ENCODE measurements at regions not wholly inside any gene's neighbourhood (a gene's known extent, or its start where the extent isn't known, plus 50 kb on each side); places are given as distances from the start of the nearest gene placed in this dataset.
"Not testable (repeated sequence)": the region's sequence is repeated elsewhere in the genome, so short reads cannot be mapped to it uniquely, and the experiment has no call there.

- Histone ChIP-seq H3K36me3 (ENCODE audit: control insufficient read depth, insufficient read depth, low read length) (no peaks in the 10 kb centered on the region), H3K9me3 (ENCODE audit: control insufficient read depth, insufficient read depth, low read length) (no peaks in the 10 kb centered on the region), H3K27ac (ENCODE audit: low read length) (no peak overlapping the region), H3K4me3 (ENCODE audit: low read length) (no peak overlapping the region), H3K4me1 (ENCODE audit: control insufficient read depth, insufficient read depth, low read length) (no peaks in the 10 kb centered on the region), H3K27me3 (ENCODE audit: control insufficient read depth, insufficient read depth, low read length) (no peaks in the 10 kb centered on the region; the same call in 1 of the 2 replicates)
- no peak for DNase-seq (ENCODE audit: low read depth, low spot score)
- no CpG with 5 or more reads among the region's 8 CpGs for WGBS (ENCODE audit: insufficient coverage, insufficient read length)
Observed at GRCh38 chr17:31629696-31630470, 229.2 kb downstream of the COPRS start.

GRCh38 chr17:31627960-31628359 lies 231.1 kb downstream of the COPRS start:
- Histone ChIP-seq H3K9me3 (ENCODE audit: control insufficient read depth, insufficient read depth, low read length) (no peaks in the 10 kb centered on the region), H3K4me3 (ENCODE audit: low read length) (no peak overlapping the region), H3K4me1 (ENCODE audit: control insufficient read depth, insufficient read depth, low read length) (no peaks in the 10 kb centered on the region), H3K27ac (ENCODE audit: low read length) (no peak overlapping the region), H3K36me3 (ENCODE audit: control insufficient read depth, insufficient read depth, low read length) (no peaks in the 10 kb centered on the region), H3K27me3 (ENCODE audit: control insufficient read depth, insufficient read depth, low read length) (no peaks in the 10 kb centered on the region; the same call in 1 of the 2 replicates)
- WGBS (ENCODE audit: insufficient coverage, insufficient read length): no CpG with 5 or more reads among the region's 1 CpG
- DNase-seq (ENCODE audit: low read depth, low spot score): no peak

- no peak overlapping the region for H3K4me3 ChIP-seq (ENCODE audit: low read length)
- H3K36me3 ChIP-seq (ENCODE audit: control insufficient read depth, insufficient read depth, low read length): no peaks in the 10 kb centered on the region
- no peaks in the 10 kb centered on the region for H3K27me3 ChIP-seq (ENCODE audit: control insufficient read depth, insufficient read depth, low read length)
- WGBS (ENCODE audit: insufficient coverage, insufficient read length): no CpG with 5 or more reads among the region's 1 CpG
- no peak overlapping the region for H3K27ac ChIP-seq (ENCODE audit: low read length)
- H3K9me3 ChIP-seq (ENCODE audit: control insufficient read depth, insufficient read depth, low read length): no peaks in the 10 kb centered on the region
- DNase-seq (ENCODE audit: low read depth, low spot score): no peak
- no peaks in the 10 kb centered on the region for H3K4me1 ChIP-seq (ENCODE audit: control insufficient read depth, insufficient read depth, low read length)
Observed at GRCh38 chr17:31623990-31624389, 232.5 kb downstream of the RAB11FIP4 start.

- no peak for DNase-seq (ENCODE audit: low read depth, low spot score)
- H3K4me3 ChIP-seq (ENCODE audit: low read length): no peak overlapping the region
- no peaks in the 10 kb centered on the region for H3K36me3 ChIP-seq (ENCODE audit: control insufficient read depth, insufficient read depth, low read length)
- H3K9me3 ChIP-seq (ENCODE audit: control insufficient read depth, insufficient read depth, low read length): no peaks in the 10 kb centered on the region
- H3K4me1 ChIP-seq (ENCODE audit: control insufficient read depth, insufficient read depth, low read length): no peaks in the 10 kb centered on the region
- no peaks in the 10 kb centered on the region for H3K27me3 ChIP-seq (ENCODE audit: control insufficient read depth, insufficient read depth, low read length)
- WGBS (ENCODE audit: insufficient coverage, insufficient read length): no CpG with 5 or more reads among the region's 3 CpGs
- no peak overlapping the region for H3K27ac ChIP-seq (ENCODE audit: low read length)
Observed at GRCh38 chr17:31622500-31622899, 231.0 kb downstream of the RAB11FIP4 start.

- DNase-seq (ENCODE audit: low read depth, low spot score): no peak
- no peaks in the 10 kb centered on the region for H3K27me3 ChIP-seq (ENCODE audit: control insufficient read depth, insufficient read depth, low read length)
- H3K4me1 ChIP-seq (ENCODE audit: control insufficient read depth, insufficient read depth, low read length): no peaks in the 10 kb centered on the region
- no CpG with 5 or more reads among the region's 4 CpGs for WGBS (ENCODE audit: insufficient coverage, insufficient read length)
- no peaks in the 10 kb centered on the region for H3K9me3 ChIP-seq (ENCODE audit: control insufficient read depth, insufficient read depth, low read length)
- no peak overlapping the region for H3K27ac ChIP-seq (ENCODE audit: low read length)
- H3K4me3 ChIP-seq (ENCODE audit: low read length): no peak overlapping the region
- no peaks in the 10 kb centered on the region for H3K36me3 ChIP-seq (ENCODE audit: control insufficient read depth, insufficient read depth, low read length)
Observed at GRCh38 chr17:31621566-31621965, 230.1 kb downstream of the RAB11FIP4 start.

- DNase-seq (ENCODE audit: low read depth, low spot score); H3K9me3 ChIP-seq (ENCODE audit: control insufficient read depth, insufficient read depth, low read length); H3K4me3 ChIP-seq (ENCODE audit: low read length); H3K27me3 ChIP-seq (ENCODE audit: control insufficient read depth, insufficient read depth, low read length); H3K36me3 ChIP-seq (ENCODE audit: control insufficient read depth, insufficient read depth, low read length); H3K27ac ChIP-seq (ENCODE audit: low read length); H3K4me1 ChIP-seq (ENCODE audit: control insufficient read depth, insufficient read depth, low read length): not testable (repeated sequence)
- no CpG with 5 or more reads among the region's 4 CpGs for WGBS (ENCODE audit: insufficient coverage, insufficient read length)
Observed at GRCh38 chr17:31611053-31611452, 219.6 kb downstream of the RAB11FIP4 start.

- Histone ChIP-seq H3K36me3 (ENCODE audit: control insufficient read depth, insufficient read depth, low read length) (no peaks in the 10 kb centered on the region), H3K4me1 (ENCODE audit: control insufficient read depth, insufficient read depth, low read length) (no peaks in the 10 kb centered on the region; the same call in 1 of the 2 replicates), H3K27ac (ENCODE audit: low read length) (no peak overlapping the region), H3K9me3 (ENCODE audit: control insufficient read depth, insufficient read depth, low read length) (no peaks in the 10 kb centered on the region), H3K4me3 (ENCODE audit: low read length) (no peak overlapping the region), H3K27me3 (ENCODE audit: control insufficient read depth, insufficient read depth, low read length) (no peaks in the 10 kb centered on the region)
- no CpG with 5 or more reads among the region's 6 CpGs for WGBS (ENCODE audit: insufficient coverage, insufficient read length)
- no peak for DNase-seq (ENCODE audit: low read depth, low spot score)
Observed at GRCh38 chr17:31609996-31610910, 218.8 kb downstream of the RAB11FIP4 start.

GRCh38 chr17:31609331-31609730 lies 217.9 kb downstream of the RAB11FIP4 start:
- no peak for DNase-seq (ENCODE audit: low read depth, low spot score)
- Histone ChIP-seq H3K4me1 (ENCODE audit: control insufficient read depth, insufficient read depth, low read length) (no peaks in the 10 kb centered on the region; the same call in 1 of the 2 replicates), H3K27ac (ENCODE audit: low read length) (no peak overlapping the region), H3K36me3 (ENCODE audit: control insufficient read depth, insufficient read depth, low read length) (no peaks in the 10 kb centered on the region), H3K9me3 (ENCODE audit: control insufficient read depth, insufficient read depth, low read length) (no peaks in the 10 kb centered on the region), H3K4me3 (ENCODE audit: low read length) (no peak overlapping the region), H3K27me3 (ENCODE audit: control insufficient read depth, insufficient read depth, low read length) (no peaks in the 10 kb centered on the region)
- no CpG with 5 or more reads among the region's 3 CpGs for WGBS (ENCODE audit: insufficient coverage, insufficient read length)

GRCh38 chr17:31608659-31609254 lies 217.3 kb downstream of the RAB11FIP4 start:
- Histone ChIP-seq H3K4me3 (ENCODE audit: low read length) (no peak overlapping the region), H3K27ac (ENCODE audit: low read length) (no peak overlapping the region), H3K27me3 (ENCODE audit: control insufficient read depth, insufficient read depth, low read length) (no peaks in the 10 kb centered on the region), H3K9me3 (ENCODE audit: control insufficient read depth, insufficient read depth, low read length) (no peaks in the 10 kb centered on the region), H3K36me3 (ENCODE audit: control insufficient read depth, insufficient read depth, low read length) (no peaks in the 10 kb centered on the region), H3K4me1 (ENCODE audit: control insufficient read depth, insufficient read depth, low read length) (no peaks in the 10 kb centered on the region; the same call in 1 of the 2 replicates)
- DNase-seq (ENCODE audit: low read depth, low spot score): no peak
- WGBS (ENCODE audit: insufficient coverage, insufficient read length): no CpG with 5 or more reads among the region's 3 CpGs

GRCh38 chr17:31605761-31606160 lies 214.3 kb downstream of the RAB11FIP4 start:
- no CpG with 5 or more reads among the region's 1 CpG for WGBS (ENCODE audit: insufficient coverage, insufficient read length)
- H3K4me1 ChIP-seq (ENCODE audit: control insufficient read depth, insufficient read depth, low read length): no peaks in the 10 kb centered on the region
- H3K27ac ChIP-seq (ENCODE audit: low read length): no peak overlapping the region
- DNase-seq (ENCODE audit: low read depth, low spot score): no peak
- no peaks in the 10 kb centered on the region for H3K27me3 ChIP-seq (ENCODE audit: control insufficient read depth, insufficient read depth, low read length)
- H3K36me3 ChIP-seq (ENCODE audit: control insufficient read depth, insufficient read depth, low read length): no peaks in the 10 kb centered on the region
- no peaks in the 10 kb centered on the region for H3K9me3 ChIP-seq (ENCODE audit: control insufficient read depth, insufficient read depth, low read length)
- H3K4me3 ChIP-seq (ENCODE audit: low read length): no peak overlapping the region
